ENCODE measurements at regions not wholly inside any gene's neighbourhood (a gene's known extent, or its start where the extent isn't known, plus 50 kb on each side); places are given as distances from the start of the nearest gene placed in this dataset.
"Not testable (repeated sequence)": the region's sequence is repeated elsewhere in the genome, so short reads cannot be mapped to it uniquely, and the experiment has no call there.

DNA sequence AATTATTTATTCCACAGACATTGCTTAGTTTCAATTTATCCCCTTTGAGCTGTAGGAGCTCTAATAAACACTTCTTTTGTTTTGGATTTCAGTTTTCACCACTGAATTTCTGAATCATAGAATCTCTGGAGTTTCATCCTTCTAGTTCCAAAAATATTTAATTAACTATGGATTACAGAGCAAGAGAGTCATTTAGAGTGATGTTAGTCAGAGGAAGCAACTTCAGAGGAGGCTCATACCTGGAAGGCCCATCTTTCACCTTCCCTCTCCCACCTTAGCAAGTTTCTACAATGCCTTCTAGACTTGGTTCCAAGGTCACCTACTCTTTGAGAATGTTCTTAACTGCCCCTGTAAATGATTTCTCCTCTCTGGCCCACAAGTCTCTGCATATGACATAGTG lies 353.2 kb downstream of the SPRY2 start:
- DNase-seq (ENCODE audit: low read depth) = no peak

DNA sequence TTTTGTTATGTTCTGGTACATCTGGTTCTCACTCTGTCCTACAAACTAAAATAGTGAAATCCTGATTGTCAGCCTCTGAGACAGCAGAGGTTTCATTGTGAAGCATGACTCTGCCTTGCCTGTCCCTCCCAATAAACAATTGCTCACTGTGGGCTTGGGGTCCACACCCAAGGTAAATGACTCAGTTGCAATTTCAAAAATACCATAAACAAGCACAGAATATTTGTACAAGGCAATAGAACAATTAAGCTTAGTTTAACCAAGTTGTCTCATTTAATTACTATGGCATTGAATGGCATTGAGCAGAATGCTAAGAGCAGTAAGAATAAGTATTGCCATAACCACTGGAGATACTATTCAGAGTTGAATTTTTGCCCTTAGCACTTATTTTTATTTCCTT lies 353.6 kb downstream of the SPRY2 start:
- no peak for DNase-seq (ENCODE audit: low read depth)

DNA sequence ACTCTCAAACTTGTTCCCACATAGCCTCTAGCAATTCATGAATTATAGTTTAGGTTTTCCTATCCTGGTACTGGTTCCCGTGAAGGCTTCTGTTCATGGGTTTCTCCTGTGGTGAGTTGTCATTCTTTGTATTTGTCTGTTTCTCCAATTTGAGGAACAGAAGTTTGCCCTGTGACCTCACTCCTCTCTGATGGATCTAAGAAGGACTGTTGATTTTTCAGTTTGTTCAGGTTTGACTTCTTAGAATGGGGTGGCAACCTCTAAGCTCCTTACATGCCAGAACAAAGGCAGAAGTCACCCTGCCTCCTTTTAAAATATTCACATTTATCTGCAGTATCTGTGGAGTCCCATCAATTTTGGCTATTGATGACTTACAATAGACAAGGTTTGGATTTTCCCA lies 354.0 kb downstream of the SPRY2 start:
- DNase-seq (ENCODE audit: low read depth) = no peak

DNA sequence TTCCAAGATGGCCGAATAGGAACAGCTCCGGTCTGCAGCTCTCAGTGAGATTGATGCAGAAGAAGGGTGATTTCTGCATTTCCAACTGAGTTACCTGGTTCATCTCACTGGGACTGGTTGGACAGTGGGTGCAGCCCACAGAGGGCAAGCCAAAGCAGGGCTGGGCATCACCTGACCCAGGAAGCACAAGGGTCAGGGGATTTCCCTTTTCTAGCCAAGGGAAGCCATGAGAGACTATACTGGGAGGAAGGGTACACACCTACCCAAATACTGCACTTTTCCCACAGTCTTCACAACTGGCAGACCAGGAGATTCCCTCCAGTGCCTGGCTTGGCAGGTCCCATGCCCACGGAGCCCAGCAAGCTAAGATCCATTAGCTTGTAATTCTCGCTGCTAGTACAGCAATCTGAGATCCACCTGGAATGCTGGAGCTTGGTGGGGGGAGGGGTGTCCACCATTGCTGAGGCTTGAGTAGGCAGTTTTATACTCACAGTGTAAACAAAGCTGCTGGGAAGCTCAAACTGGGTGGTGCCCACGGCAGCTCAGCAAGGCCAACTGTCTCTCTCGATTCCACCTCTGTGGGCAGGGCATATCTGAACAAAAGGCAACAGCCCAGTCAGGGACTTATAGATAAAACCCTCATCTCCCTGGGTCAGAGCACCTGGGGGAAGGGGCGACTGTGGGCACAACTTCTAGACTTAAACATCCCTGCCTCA lies 365.8 kb downstream of the SPRY2 start:
- not testable (repeated sequence) for DNase-seq (ENCODE audit: low read depth)

DNA sequence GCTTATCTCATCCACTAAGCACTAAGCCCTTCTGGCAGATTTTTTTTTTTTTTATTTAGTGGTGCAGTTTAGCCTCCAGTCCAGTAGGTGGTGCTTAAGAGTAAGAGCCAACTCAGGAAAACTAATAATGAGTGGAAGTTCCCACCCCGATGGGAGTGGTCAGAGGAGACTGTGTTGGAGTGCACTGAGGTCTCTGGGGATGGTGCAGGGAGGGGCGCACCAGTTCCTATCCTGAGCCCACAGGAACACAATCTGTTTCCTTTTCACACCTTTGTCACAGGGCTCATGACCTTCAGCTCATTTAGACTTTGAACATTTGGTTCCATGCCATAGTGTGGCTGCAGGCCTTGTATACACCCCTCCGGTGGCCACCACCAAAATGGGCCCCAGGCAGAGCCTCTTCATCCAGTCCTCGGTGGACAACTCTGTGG lies 367.4 kb downstream of the SPRY2 start:
- DNase-seq (ENCODE audit: low read depth) = no peak

DNA sequence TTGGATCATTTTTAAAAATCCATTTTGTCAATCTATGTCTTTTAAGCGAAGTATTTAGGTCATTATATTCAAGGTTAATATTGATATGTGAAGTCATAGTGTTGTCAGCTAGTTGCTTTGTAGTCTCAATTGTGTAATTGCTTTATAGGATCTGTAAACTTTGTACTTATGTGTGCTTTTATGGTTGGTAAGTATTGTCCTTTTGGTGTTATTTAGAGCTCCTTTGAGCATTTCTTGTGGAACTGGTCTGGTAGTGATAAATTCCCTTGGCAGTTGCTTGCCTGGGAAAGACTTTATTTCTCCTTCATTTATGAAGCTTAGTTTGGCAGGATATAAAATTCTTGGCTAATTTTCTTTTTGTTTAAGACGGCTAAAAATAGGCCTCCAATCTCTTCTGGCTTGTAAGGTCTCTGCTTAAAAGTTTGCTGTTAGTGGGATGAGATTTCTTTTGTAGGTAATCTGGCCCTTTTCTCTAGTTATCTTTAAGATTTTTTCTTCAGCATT lies 368.8 kb downstream of the SPRY2 start:
- no peak for DNase-seq (ENCODE audit: low read depth)

DNA sequence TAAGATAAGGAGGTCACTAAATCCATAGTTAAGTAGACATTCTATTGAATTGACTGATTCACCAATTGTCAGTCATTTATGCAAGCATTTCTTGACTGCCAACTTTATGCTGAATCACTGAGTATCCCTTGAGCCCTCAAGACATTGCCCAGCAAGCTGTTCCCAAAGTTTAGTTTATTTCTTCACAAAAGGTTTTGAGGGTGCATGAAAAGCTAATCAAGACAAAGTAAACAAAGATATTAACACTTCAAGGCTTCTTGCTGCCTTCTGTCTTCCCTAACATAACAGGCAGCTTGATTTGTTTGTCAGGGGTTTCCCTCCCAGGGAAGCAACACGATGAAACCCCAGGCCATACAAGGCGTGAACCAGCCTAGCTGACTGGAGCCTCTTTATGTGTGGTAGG lies 374.4 kb downstream of the SPRY2 start:
- no peak for DNase-seq (ENCODE audit: low read depth)

DNA sequence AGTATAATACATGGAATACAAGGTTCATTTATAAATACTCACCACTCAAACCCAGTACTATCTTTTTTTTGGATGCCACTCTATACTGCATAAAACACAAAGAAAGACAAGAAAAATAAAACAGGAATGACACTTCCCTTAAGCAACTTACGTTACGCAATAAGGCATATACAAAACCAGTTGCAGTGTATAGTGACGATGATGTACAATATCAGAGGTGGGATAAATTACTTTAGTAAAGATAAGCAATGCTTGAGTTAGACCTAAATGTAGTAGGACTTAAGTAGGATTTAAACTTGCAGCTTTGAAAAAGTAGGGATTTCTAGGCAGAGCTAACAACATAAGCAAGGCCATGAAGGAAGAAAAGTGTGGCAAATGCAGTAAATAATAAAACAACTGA lies 374.9 kb downstream of the SPRY2 start:
- no peak for DNase-seq (ENCODE audit: low read depth)

DNA sequence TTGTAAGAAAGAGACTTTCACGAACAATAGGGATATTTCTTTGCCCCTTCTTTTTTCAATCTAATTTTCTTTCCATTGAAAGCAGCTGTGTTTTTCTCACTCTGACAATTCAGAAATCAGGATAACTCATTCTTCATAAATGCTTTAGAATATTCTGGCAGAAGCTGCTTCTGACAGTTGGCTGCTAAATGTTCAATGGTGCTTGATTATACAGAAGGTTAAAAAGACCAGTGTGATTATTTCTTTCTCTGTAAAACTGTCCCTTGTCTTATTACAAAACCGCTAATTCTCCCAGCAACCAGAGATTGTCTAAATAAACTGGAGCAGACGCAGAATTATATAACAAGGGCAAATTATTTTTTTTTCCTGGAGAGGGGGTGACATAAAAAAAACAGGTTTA lies 394.4 kb downstream of the SPRY2 start:
- no peak for DNase-seq (ENCODE audit: low read depth)

DNA sequence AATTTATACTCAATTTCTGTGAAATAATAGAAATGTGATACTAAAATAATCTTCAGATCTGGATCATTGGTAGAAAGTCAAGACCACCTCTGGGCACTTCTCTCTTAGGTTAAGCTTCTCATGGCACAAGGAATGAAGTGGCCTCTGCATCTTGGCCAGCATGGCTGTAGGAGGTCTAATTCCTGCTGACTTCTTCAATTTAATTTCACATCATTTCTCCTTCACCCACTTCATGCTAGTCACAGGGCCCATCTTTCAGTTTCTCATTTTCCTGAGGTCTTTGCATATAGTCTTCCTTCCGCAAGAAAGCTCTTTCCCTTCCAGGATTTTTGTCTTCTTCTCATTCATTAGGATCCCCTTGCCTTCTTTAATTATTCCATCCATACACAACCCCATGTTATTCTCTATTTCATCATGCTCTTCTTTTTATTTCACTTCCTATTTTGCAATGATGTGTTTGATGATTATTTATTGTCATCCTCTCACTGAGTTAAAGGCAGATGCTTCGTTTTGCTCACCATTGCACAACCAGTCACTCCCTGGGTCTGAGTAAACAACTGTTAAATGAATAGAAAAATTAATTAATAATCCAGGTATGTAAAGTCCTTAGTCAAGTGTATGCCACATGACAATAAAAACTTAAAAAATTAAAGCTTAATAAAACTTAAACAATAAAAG lies 397.4 kb downstream of the SPRY2 start:
- no peak for DNase-seq (ENCODE audit: low read depth)

DNA sequence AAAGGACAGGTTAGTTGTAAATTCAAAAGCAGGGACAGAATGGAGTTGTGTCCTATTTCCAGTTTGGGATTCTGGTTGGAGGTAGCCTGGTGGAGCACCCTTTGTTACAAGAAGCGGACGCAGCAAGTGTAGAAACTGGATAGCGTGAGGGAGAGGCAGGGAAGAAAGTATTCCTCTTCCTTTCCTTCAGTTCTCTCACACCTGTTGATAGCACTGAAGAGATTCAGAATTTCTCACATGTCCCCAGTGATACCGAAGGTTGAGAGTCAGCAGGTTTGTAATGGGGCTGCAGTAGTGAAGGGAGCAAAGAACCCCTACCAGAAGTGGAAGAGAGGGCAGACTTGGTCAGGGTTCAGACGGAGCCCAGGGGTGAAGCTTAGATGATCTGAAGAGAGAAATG lies 399.2 kb downstream of the SPRY2 start:
- DNase-seq (ENCODE audit: low read depth) = no peak

DNA sequence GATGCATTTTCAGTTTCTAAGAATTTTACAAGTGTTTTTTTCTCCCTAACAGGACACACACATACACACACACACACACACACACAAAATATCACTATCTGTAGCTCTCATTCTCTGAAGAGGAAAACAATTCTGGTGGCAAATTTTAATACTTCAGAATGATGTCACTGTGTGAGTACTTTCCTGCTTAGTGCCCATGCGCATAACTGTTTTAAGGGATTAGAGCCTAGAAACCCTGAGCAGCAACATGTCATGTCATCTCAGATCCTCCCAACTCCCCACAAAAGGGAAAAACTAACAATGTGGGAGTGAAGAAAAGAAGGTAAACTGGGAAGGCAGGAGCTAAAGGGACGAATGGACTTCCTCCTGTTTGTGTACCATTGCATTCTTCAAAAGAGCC lies 401.2 kb downstream of the SPRY2 start:
- no peak for DNase-seq (ENCODE audit: low read depth)

DNA sequence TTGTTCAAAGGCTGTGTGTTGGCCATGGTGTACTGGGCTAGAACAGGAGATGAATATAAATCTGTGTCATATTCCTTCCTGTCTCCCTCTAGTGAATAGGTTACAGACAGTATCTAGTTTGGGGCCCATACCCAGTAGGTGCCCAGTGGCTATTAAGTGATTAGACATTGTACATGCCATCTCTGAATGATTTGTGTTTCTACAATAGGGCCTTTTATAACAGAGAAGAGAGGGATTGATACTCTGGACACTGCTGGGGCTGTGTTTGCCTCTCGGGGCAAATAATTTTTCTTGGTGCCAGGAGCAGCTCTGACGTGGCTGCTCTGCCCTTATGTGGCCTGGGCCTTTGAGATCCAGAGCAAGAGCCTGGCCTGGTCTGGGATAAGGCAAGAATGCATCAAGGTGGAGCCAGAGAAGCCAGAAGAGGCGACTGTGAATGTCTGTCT lies 403.1 kb downstream of the SPRY2 start:
- no peak for DNase-seq (ENCODE audit: low read depth)

DNA sequence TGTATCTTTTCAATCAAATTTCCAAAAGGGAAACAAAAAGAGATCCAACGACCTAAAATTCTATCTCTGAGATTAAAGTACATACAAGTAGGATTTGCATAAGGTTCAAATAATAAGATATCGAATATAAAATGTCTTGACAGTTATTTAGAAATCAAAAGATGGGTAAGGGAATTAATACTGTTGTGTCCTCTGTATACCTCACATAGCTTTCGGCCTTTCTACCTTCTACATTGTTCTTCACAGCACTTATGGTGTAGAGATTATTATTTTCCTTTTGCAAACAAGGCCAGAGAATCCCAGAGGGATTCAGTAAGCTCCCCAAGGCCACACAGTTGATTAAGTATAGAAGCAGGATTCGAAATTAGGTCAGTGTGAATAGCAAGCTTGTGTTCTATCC lies 403.6 kb downstream of the SPRY2 start:
- DNase-seq (ENCODE audit: low read depth) = no peak

DNA sequence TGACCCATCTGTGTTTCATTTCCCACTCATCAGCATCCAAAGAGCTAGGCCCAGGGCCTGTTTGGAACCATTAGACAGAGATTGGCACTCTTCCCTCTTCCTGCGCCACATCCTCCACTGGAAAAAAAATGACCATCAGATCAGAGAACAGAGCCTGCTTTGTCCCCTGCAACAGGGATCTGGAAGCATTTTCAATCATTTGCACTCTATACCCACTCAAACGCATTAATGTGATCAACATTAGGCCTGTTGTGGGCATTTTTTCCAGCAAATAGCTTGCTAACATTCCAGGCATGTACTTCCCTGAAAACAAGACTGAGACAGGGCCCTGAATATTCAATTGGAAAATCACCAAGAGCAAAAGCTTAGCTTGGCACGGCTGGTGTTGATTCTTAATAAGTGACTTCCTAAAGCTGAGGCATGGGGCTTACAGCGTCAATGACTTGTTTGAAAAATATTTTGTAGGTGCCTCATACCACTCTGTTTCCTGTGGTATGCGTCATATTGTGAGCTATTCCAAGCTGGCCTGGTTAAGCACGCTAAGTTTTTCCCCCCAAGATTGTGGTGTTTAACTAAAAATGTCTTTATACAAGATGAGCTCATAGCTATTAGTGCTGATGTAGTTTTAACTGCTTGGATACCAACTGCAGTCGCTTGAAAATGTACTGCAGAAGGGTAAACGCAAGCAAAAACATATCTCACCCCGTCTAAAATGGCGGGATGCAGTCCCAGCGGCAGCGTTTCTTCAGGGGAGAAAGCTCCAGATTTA lies 404.4 kb downstream of the SPRY2 start:
- DNase-seq (ENCODE audit: low read depth) = no peak

DNA sequence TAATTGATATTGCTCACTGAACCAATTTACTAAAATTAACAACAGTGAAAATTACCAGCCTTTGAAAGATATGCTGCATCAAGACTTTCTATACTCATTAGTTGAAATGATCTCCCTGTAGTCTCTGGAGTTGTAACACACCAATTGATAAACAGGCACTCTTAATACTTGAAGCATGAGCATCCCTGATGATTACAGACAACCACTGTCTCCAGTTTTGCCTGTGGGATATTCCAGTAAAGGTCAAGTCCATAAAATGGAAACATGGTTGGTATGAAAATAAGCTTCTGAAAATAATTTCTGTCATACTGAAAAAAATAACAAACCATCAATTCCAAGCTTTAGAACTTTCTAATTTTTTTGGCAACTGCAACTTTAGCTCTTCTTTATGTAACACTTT lies 405.8 kb downstream of the SPRY2 start:
- no peak for DNase-seq (ENCODE audit: low read depth)

DNA sequence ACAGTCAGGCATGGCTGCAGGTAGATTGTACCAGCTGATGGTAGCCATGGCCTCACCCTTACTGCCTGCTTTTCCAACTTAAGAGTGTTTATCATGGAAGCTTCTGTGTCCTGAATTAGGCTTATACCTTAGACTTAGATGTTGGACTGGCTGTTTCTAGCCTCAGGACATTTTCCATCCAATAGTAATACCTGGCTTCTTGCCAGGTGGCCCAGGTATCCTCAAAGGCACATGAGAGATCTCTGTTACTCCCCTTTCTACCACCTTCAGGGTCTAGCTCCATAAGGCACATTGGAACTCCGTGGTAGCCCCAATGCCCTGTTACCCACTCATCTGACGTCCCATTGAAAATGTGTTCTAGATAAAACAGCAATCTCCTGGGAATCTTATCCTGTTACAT lies 407.5 kb downstream of the SPRY2 start:
- DNase-seq (ENCODE audit: low read depth) = no peak

DNA sequence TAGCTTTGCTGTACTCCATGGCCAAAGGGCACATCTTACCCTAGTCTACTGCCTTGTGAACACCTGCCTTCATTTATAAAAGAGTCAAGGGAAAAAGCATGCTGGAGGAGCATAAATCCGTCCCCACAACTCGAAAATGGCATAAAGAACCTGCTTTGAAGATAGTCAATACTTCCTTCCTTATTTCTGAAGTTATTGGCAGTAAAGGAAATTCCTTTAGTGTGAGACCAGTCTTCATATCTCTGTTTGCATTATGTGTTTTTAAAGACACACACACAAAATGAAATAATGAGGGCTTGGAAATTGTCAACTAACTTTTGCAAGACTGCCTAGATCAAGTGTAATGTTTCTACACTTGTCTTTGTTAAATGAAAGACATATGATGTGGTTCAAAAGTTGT lies 408.4 kb downstream of the SPRY2 start:
- no peak for DNase-seq (ENCODE audit: low read depth)

DNA sequence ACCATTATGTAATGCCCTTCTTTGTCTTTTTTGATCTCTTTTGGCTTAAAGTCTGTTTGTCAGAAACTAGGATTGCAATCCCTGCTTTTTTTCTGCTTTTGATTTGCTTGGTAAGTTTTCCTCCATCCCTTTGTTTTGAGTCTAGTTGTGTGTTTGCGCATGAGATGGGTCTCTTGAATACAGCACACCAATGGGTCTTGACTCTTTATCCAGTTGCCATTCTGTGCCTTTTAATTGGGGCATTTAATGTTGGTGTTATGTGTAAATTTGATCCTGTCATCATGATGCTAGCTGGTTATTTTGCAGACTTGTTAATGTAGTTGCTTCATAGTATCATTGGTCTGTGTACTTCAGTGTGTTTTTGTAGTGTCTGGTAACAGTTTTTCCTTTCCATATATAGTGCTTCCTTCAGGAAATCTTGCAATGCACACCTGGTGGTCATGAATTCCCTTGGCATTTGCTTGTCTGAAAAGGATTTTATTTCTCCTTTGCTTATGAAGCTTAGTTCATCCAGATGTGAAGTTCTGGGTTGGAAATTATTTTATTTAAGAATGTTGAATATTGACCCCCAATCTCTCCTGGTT lies 416.9 kb downstream of the SPRY2 start:
- not testable (repeated sequence) for DNase-seq (ENCODE audit: low read depth)

DNA sequence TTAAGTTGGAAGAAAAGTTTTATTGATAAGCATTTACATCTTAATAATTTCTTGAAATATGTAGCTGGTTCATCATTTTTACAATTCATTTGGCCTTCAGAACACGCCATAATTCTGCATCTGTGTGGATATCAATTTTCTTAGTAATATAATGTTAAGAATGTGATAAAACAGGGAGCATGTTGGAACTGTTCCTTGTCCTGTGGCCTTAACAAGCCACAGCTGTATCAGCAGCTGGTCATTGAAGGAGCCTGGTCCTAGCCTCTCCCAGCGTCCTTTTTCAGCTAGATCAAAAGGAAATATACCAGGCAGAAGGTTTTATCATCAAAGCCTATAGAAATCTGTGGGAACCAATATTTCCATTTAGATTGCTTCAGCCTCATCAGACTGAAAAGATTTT lies 421.8 kb downstream of the SPRY2 start:
- DNase-seq (ENCODE audit: low read depth) = no peak

DNA sequence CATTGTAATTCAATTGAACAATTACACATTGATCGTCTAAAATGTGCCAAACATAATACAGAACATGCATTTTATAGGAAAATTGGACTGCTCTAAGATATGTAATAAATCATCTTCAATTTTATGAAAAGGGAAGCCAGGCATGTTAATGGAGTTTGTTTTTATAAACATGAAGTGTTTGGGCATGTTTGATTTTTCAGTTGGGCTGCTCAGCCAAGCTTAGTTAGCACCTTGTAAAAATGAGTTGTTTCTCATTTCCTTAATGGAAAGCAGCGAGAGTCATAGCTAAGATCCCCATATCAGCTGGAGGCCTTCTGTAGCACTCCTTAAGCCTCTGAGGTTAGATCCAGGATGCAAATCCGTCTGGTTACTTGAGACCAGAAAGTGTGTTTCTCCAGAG lies 422.3 kb downstream of the SPRY2 start:
- DNase-seq (ENCODE audit: low read depth) = no peak

DNA sequence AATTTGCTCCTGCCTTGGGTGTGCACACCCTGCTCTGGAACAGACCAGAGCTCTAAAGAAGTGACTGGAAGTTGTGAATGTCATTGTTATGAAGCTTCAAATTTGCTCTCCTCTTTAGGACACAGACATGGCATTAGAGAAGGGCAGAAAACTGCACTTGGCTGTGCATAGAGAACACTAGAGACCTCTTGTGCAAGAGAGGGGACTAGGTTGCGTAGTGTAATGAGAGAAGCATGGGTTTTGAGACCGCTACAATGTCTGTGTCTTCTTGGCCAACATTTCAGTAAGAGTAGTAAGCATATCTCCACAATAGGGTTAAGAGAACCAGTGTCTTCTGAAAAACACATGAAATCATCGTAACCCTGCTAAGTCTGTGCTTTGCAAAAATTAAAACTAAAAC lies 423.3 kb downstream of the SPRY2 start:
- DNase-seq (ENCODE audit: low read depth) = no peak
